Peyer's patch (tissue), 4 donors: ENCODE measurements at regions not wholly inside any gene's neighbourhood (a gene's known extent, or its start where the extent isn't known, plus 50 kb on each side); places are given as distances from the start of the nearest gene placed in this dataset.

Source experiments
- DNase-seq, 3 donors: peaks; one replicate each; pipeline ENCODE4 v3.0.0-alpha.2; 2017 to 2019
- H3K27ac ChIP-seq, 4 donors: fragments of 200-600 bp; sonication (generic); one replicate each; pipeline ENCODE4 v1.5.1; 2016 to 2019
- H3K27me3 ChIP-seq, 2 donors: fragments of 200-600 bp; sonication (generic); one replicate each; pipeline ENCODE4 v1.5.1; 2019
- H3K36me3 ChIP-seq, 3 donors: fragments of 200-600 bp; sonication (generic); one replicate each; pipeline ENCODE4 v1.5.1; 2016 to 2019
- H3K4me1 ChIP-seq, 4 donors: fragments of 200-600 bp; sonication (generic); one replicate each; pipeline ENCODE4 v1.5.1; 2016 to 2019
- H3K4me3 ChIP-seq, 4 donors: fragments of 200-600 bp; sonication (generic); 1 replicate in 3 of 4; 2 replicates in 1 of 4; pipeline ENCODE4 v1.5.1; 2016 to 2019; ENCODE audit warnings: mild to moderate bottlenecking in 1 of 4
- H3K9me3 ChIP-seq, 4 donors: fragments of 200-600 bp; sonication (generic); one replicate each; pipeline ENCODE4 v1.5.1; 2016 to 2019; ENCODE audit warnings: mild to moderate bottlenecking in 1 of 4
- POLR2A ChIP-seq, 2 donors: fragments of 450-650 bp; IDR thresholded peaks; one replicate each; pipeline ENCODE4 v1.5.1; 2017; ENCODE audit warnings: antibody characterized with exemption in 2 of 2, mild to moderate bottlenecking in 2 of 2, moderate library complexity in 2 of 2
- TF ChIP-seq, protein P1 (sequence below), 6 experiments: fragments of 450-650 bp in 4 of 6; fragments of 200-600 bp in 2 of 6; sonication (generic) in 1 of 6; IDR thresholded peaks; one replicate each; pipeline ENCODE4 v1.5.1; 2017 to 2019; ENCODE audit warnings: antibody characterized with exemption in 6 of 6, mild to moderate bottlenecking in 3 of 6, moderate library complexity in 1 of 6

DNA sequence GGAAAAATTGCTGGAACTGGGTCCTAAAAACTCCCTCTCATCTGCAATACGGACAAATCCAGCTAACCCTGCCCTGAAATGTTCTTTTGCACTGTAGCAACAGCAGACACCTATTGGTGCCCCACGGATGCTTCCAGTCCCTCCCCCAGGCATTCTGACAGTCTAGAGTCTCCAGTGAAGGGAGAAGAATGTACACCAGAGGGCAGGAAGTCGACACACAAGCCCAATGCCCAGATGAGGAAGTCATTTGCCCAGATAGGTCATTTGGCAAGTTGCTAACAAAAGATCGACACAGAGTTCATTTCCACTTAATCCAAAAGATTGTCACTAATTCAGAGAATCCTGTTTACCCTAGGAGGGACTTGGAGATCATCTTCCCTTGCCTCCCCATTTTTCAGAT is 293.0 kb upstream of the PRDM1 start:
- Histone ChIP-seq H3K36me3 (no peaks in the 10 kb centered on the region), H3K4me3 (no peak overlapping the region), H3K9me3 (no peaks in the 10 kb centered on the region), H3K4me1 (peaks cover 0 to 15% (median 0%) of the 10 kb centered on the region in 4 donors), H3K27ac (peak overlapping the region in 1 of 4 donors; percentile 23), H3K27me3 (no peaks in the 10 kb centered on the region)
- DNase-seq, result peak in 1 of 3 donors; percentile 26
- no peak for TF ChIP-seq POLR2A (IDR thresholded peaks at IDR 0.05)
- TF ChIP-seq, protein P1, sequence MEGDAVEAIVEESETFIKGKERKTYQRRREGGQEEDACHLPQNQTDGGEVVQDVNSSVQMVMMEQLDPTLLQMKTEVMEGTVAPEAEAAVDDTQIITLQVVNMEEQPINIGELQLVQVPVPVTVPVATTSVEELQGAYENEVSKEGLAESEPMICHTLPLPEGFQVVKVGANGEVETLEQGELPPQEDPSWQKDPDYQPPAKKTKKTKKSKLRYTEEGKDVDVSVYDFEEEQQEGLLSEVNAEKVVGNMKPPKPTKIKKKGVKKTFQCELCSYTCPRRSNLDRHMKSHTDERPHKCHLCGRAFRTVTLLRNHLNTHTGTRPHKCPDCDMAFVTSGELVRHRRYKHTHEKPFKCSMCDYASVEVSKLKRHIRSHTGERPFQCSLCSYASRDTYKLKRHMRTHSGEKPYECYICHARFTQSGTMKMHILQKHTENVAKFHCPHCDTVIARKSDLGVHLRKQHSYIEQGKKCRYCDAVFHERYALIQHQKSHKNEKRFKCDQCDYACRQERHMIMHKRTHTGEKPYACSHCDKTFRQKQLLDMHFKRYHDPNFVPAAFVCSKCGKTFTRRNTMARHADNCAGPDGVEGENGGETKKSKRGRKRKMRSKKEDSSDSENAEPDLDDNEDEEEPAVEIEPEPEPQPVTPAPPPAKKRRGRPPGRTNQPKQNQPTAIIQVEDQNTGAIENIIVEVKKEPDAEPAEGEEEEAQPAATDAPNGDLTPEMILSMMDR (IDR thresholded peaks at IDR 0.05), result peak in 4 of 6 experiments; percentile 18 to 37 (median 23)

- H3K36me3 ChIP-seq, result no peaks in the 10 kb centered on the region
- no peaks in the 10 kb centered on the region for H3K27me3 ChIP-seq
- TF ChIP-seq, protein P1 (IDR thresholded peaks at IDR 0.05), result no peak
- TF ChIP-seq POLR2A (IDR thresholded peaks at IDR 0.05), result no peak
- DNase-seq, result no peak
- peak overlapping the region in 1 of 4 donors; percentile 40 for H3K27ac ChIP-seq
- no peak overlapping the region for H3K4me3 ChIP-seq
- peaks cover 0 to 5% (median 0%) of the 10 kb centered on the region in 4 donors for H3K4me1 ChIP-seq
- H3K9me3 ChIP-seq, result no peaks in the 10 kb centered on the region
These were observed 294.4 kb upstream of the PRDM1 start for GRCh38 chr6:105791583-105792318.

DNA sequence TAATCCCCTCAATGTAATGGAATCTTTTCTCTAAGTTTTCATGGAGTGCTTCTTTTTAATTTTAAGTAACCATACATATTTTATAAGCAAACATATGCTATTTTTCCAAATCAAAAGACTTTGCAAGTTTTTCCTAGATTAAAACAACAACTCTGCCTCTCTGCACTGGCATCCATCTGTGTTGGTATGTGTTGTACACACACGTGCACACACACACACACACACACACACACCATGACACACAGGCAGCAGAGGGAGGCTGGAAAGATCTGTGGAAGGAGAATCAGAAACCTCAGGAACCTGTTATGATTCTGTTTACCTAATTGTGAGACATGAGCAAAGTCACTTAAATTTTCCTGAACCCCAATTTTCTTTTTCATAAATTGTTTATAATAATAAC is 295.0 kb upstream of the PRDM1 start:
- DNase-seq, result no peak

GRCh38 chr6:105790635-105791034 is 295.5 kb upstream of the PRDM1 start:
- Histone ChIP-seq H3K9me3 (no peaks in the 10 kb centered on the region), H3K27me3 (no peaks in the 10 kb centered on the region), H3K36me3 (no peaks in the 10 kb centered on the region), H3K27ac (no peak overlapping the region), H3K4me1 (peaks cover 0 to 5% (median 0%) of the 10 kb centered on the region in 4 donors), H3K4me3 (no peak overlapping the region)
- TF ChIP-seq, protein P1 (IDR thresholded peaks at IDR 0.05), result no peak
- TF ChIP-seq POLR2A (IDR thresholded peaks at IDR 0.05), result no peak
- no peak for DNase-seq

More for the DNA sequence above, 295.0 kb upstream of the PRDM1 start:
- TF ChIP-seq POLR2A (IDR thresholded peaks at IDR 0.05), result no peak
- TF ChIP-seq, protein P1 (IDR thresholded peaks at IDR 0.05), result no peak
- Histone ChIP-seq H3K4me3 (no peak overlapping the region), H3K27ac (no peak overlapping the region), H3K9me3 (no peaks in the 10 kb centered on the region), H3K27me3 (no peaks in the 10 kb centered on the region), H3K36me3 (no peaks in the 10 kb centered on the region), H3K4me1 (peaks cover 0 to 5% (median 0%) of the 10 kb centered on the region in 4 donors)

DNA sequence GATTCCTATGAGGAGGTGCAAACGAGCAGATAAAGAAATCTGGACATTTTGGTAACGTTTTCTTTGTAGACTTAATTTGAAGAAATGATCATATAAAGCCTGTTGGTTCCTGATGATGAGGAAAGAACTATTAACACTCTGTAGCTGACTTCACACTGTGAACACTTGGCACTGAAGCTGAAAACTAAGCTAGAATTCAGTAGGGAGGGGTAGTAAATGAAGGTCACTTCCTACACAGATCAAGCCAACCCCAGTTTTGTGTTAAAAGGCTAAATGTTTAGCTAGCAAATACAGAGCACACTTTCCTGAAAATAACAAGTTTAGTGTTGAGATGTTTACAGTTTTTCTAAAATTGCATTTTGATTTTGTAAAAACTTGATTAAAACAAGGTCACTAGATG is 296.2 kb upstream of the PRDM1 start:
- no peaks in the 10 kb centered on the region for H3K36me3 ChIP-seq
- H3K27ac ChIP-seq, result no peak overlapping the region
- TF ChIP-seq, protein P1 (IDR thresholded peaks at IDR 0.05), result no peak
- no peak for TF ChIP-seq POLR2A (IDR thresholded peaks at IDR 0.05)
- H3K4me3 ChIP-seq, result no peak overlapping the region
- DNase-seq, result no peak
- peaks cover 0 to 5% (median 0%) of the 10 kb centered on the region in 4 donors for H3K4me1 ChIP-seq
- no peaks in the 10 kb centered on the region for H3K27me3 ChIP-seq
- no peaks in the 10 kb centered on the region for H3K9me3 ChIP-seq
